ENCODE measurements at regions not wholly inside any gene's neighbourhood (a gene's known extent, or its start where the extent isn't known, plus 50 kb on each side); places are given as distances from the start of the nearest gene placed in this dataset.
"Not testable (repeated sequence)": the region's sequence is repeated elsewhere in the genome, so short reads cannot be mapped to it uniquely, and the experiment has no call there.

GRCh38 chr16:33974557-33974956, 515.1 kb downstream of the TP53TG3F start:
- WGBS (ENCODE audit: insufficient coverage, low lambda C conversion rate), result no CpG with 5 or more reads among the region's 8 CpGs
- DNase-seq; H3K27me3 ChIP-seq (ENCODE audit: control insufficient read depth, insufficient read depth, low read length); H3K36me3 ChIP-seq (ENCODE audit: control insufficient read depth, insufficient read depth, low read length); H3K27ac ChIP-seq (ENCODE audit: low read length); H3K4me3 ChIP-seq (ENCODE audit: low read length); H3K4me1 ChIP-seq (ENCODE audit: control insufficient read depth, insufficient read depth, low read length); H3K9me3 ChIP-seq (ENCODE audit: control insufficient read depth, low read depth, low read length): not testable (repeated sequence)

DNA sequence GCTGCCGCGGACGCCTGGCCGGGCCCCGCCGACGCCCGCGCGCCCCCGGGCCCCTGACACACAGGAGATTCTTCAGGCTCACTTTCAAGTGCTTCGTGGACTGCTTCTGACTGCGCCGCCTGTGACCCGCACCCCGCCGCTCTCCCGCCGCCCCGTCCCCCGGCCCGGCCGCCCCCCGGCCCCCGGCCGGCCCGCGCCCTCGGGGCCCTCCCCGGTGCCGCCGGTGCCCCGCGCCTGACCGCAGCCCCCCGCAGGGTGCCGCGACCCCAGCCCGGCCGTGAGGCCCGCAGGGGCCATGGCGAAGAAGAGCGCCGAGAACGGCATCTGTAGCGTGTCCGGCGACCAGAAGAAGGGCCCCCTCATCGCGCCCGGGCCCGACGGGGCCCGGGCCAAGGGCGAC, 516.3 kb downstream of the TP53TG3F start:
- not testable (repeated sequence) for H3K9me3 ChIP-seq (ENCODE audit: control insufficient read depth, low read depth, low read length); H3K36me3 ChIP-seq (ENCODE audit: control insufficient read depth, insufficient read depth, low read length); H3K27ac ChIP-seq (ENCODE audit: low read length); H3K4me1 ChIP-seq (ENCODE audit: control insufficient read depth, insufficient read depth, low read length); H3K27me3 ChIP-seq (ENCODE audit: control insufficient read depth, insufficient read depth, low read length); DNase-seq; H3K4me3 ChIP-seq (ENCODE audit: low read length)
- no CpG with 5 or more reads among the region's 55 CpGs for WGBS (ENCODE audit: insufficient coverage, low lambda C conversion rate)

- not testable (repeated sequence) for H3K4me1 ChIP-seq (ENCODE audit: control insufficient read depth, insufficient read depth, low read length); H3K4me3 ChIP-seq (ENCODE audit: low read length); H3K36me3 ChIP-seq (ENCODE audit: control insufficient read depth, insufficient read depth, low read length); H3K9me3 ChIP-seq (ENCODE audit: control insufficient read depth, low read depth, low read length); H3K27me3 ChIP-seq (ENCODE audit: control insufficient read depth, insufficient read depth, low read length); DNase-seq; H3K27ac ChIP-seq (ENCODE audit: low read length)
- WGBS (ENCODE audit: insufficient coverage, low lambda C conversion rate), result no CpG with 5 or more reads among the region's 25 CpGs
These were observed 517.1 kb downstream of the TP53TG3F start for GRCh38 chr16:33976521-33976920.

GRCh38 chr16:33978784-33979183, 519.4 kb downstream of the TP53TG3F start:
- H3K27ac ChIP-seq (ENCODE audit: low read length); H3K27me3 ChIP-seq (ENCODE audit: control insufficient read depth, insufficient read depth, low read length); H3K9me3 ChIP-seq (ENCODE audit: control insufficient read depth, low read depth, low read length); H3K36me3 ChIP-seq (ENCODE audit: control insufficient read depth, insufficient read depth, low read length); H3K4me3 ChIP-seq (ENCODE audit: low read length); H3K4me1 ChIP-seq (ENCODE audit: control insufficient read depth, insufficient read depth, low read length); DNase-seq: not testable (repeated sequence)
- WGBS (ENCODE audit: insufficient coverage, low lambda C conversion rate), result no CpG with 5 or more reads among the region's 6 CpGs

GRCh38 chr16:33979613-33980012, 520.2 kb downstream of the TP53TG3F start:
- H3K27me3 ChIP-seq (ENCODE audit: control insufficient read depth, insufficient read depth, low read length); H3K4me3 ChIP-seq (ENCODE audit: low read length); H3K36me3 ChIP-seq (ENCODE audit: control insufficient read depth, insufficient read depth, low read length); H3K4me1 ChIP-seq (ENCODE audit: control insufficient read depth, insufficient read depth, low read length); H3K9me3 ChIP-seq (ENCODE audit: control insufficient read depth, low read depth, low read length); DNase-seq; H3K27ac ChIP-seq (ENCODE audit: low read length): not testable (repeated sequence)
- no CpG with 5 or more reads among the region's 3 CpGs for WGBS (ENCODE audit: insufficient coverage, low lambda C conversion rate)

- not testable (repeated sequence) for H3K27ac ChIP-seq (ENCODE audit: low read length); H3K9me3 ChIP-seq (ENCODE audit: control insufficient read depth, low read depth, low read length); H3K4me1 ChIP-seq (ENCODE audit: control insufficient read depth, insufficient read depth, low read length); H3K27me3 ChIP-seq (ENCODE audit: control insufficient read depth, insufficient read depth, low read length); H3K4me3 ChIP-seq (ENCODE audit: low read length); H3K36me3 ChIP-seq (ENCODE audit: control insufficient read depth, insufficient read depth, low read length); DNase-seq
- WGBS (ENCODE audit: insufficient coverage, low lambda C conversion rate), result no CpG with 5 or more reads among the region's 8 CpGs
These were observed 521.3 kb downstream of the TP53TG3F start for GRCh38 chr16:33980736-33981135.

DNA sequence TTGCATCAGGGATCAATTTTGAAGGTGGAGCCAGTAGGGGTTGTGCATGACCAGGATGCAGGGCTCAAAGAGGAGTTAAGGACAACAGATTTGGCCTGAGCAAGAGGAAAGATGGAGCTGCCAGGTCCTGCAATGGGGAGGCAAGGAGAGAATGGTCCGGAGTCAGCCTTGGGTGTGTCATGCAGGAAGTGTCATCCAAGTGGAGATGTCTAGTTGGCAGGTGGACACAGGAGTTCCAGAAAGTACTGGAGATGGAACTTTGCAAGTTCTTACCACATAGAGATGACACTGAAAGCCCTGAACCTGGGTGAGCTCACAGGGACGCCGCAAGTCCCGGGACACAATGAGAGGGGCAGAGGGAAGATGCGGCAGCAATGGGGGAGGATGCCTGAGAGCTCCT, 525.0 kb downstream of the TP53TG3F start:
- not testable (repeated sequence) for H3K4me1 ChIP-seq (ENCODE audit: control insufficient read depth, insufficient read depth, low read length); DNase-seq; H3K27me3 ChIP-seq (ENCODE audit: control insufficient read depth, insufficient read depth, low read length); H3K27ac ChIP-seq (ENCODE audit: low read length); H3K36me3 ChIP-seq (ENCODE audit: control insufficient read depth, insufficient read depth, low read length); H3K4me3 ChIP-seq (ENCODE audit: low read length); H3K9me3 ChIP-seq (ENCODE audit: control insufficient read depth, low read depth, low read length)
- WGBS (ENCODE audit: insufficient coverage, low lambda C conversion rate), result no CpG with 5 or more reads among the region's 5 CpGs

GRCh38 chr16:33986521-33986920, 527.1 kb downstream of the TP53TG3F start:
- not testable (repeated sequence) for H3K27ac ChIP-seq (ENCODE audit: low read length); H3K4me1 ChIP-seq (ENCODE audit: control insufficient read depth, insufficient read depth, low read length); H3K27me3 ChIP-seq (ENCODE audit: control insufficient read depth, insufficient read depth, low read length); H3K36me3 ChIP-seq (ENCODE audit: control insufficient read depth, insufficient read depth, low read length); H3K4me3 ChIP-seq (ENCODE audit: low read length); H3K9me3 ChIP-seq (ENCODE audit: control insufficient read depth, low read depth, low read length); DNase-seq
- no CpG with 5 or more reads among the region's 8 CpGs for whole genome bisulfite sequencing (ENCODE audit: insufficient coverage, low lambda C conversion rate)

GRCh38 chr16:33987348-33987963, 528.0 kb downstream of the TP53TG3F start:
- not testable (repeated sequence) for H3K9me3 ChIP-seq (ENCODE audit: control insufficient read depth, low read depth, low read length); H3K4me1 ChIP-seq (ENCODE audit: control insufficient read depth, insufficient read depth, low read length); H3K27ac ChIP-seq (ENCODE audit: low read length); DNase-seq; H3K27me3 ChIP-seq (ENCODE audit: control insufficient read depth, insufficient read depth, low read length); H3K36me3 ChIP-seq (ENCODE audit: control insufficient read depth, insufficient read depth, low read length); H3K4me3 ChIP-seq (ENCODE audit: low read length)
- WGBS (ENCODE audit: insufficient coverage, low lambda C conversion rate), result no CpG with 5 or more reads among the region's 13 CpGs

DNA sequence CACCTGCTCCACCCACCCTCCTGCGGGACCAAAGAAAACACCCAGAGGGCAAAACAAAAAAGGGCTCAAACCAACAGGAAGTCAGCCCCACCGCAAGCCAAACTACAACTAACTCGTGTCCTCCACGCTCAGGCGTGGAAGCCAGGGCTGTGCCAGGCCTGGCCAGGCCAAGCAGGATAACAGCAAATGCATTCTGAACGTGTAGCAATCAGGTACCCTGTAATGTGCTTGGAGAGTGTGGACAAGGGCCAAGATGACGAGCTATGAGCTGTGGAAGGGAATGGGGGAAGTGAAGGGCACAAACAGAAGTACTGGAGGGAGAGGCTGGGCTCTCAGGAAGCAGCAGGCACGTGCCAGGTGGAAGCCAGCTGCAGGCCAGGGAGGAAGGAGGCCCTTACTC, 528.6 kb downstream of the TP53TG3F start:
- WGBS (ENCODE audit: insufficient coverage, low lambda C conversion rate), result no CpG with 5 or more reads among the region's 8 CpGs
- not testable (repeated sequence) for H3K27me3 ChIP-seq (ENCODE audit: control insufficient read depth, insufficient read depth, low read length); H3K4me1 ChIP-seq (ENCODE audit: control insufficient read depth, insufficient read depth, low read length); H3K36me3 ChIP-seq (ENCODE audit: control insufficient read depth, insufficient read depth, low read length); H3K27ac ChIP-seq (ENCODE audit: low read length); H3K9me3 ChIP-seq (ENCODE audit: control insufficient read depth, low read depth, low read length); DNase-seq; H3K4me3 ChIP-seq (ENCODE audit: low read length)

DNA sequence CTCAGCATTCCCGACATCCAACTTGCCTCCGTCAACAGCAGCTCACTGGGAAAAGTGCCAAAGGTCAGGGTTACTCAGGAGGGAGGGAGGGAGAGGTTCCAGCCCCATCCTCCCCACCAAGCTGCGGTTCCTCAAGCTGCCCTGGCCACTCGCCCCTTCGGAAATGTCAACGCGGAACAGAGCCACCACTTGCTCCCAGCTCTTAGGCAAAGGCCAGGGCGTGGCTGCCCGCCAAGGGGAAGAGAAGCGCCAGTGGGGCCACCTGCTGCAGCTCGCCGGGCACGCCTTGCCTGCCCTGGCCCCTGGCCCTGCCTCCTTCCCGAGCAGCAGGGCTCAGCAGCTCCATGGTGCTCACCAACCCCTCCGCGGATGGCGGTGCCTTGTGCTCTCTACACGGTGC, 531.1 kb downstream of the TP53TG3F start:
- not testable (repeated sequence) for H3K9me3 ChIP-seq (ENCODE audit: control insufficient read depth, low read depth, low read length); H3K27ac ChIP-seq (ENCODE audit: low read length); DNase-seq; H3K4me3 ChIP-seq (ENCODE audit: low read length); H3K27me3 ChIP-seq (ENCODE audit: control insufficient read depth, insufficient read depth, low read length); H3K4me1 ChIP-seq (ENCODE audit: control insufficient read depth, insufficient read depth, low read length); H3K36me3 ChIP-seq (ENCODE audit: control insufficient read depth, insufficient read depth, low read length)
- no CpG with 5 or more reads among the region's 18 CpGs for WGBS (ENCODE audit: insufficient coverage, low lambda C conversion rate)
